ENCODE measurements at regions not wholly inside any gene's neighbourhood (a gene's known extent, or its start where the extent isn't known, plus 50 kb on each side); places are given as distances from the start of the nearest gene placed in this dataset.
A peak's percentile ranks its signal among the peaks of the same experiment; 100 is the strongest.

GRCh38 chr18:59960272-59960671 is 60.5 kb downstream of the PMAIP1 start:
- no peak for TF ChIP-seq CTCF (IDR thresholded peaks at IDR 0.05; ENCODE audit: insufficient read depth, missing control alignments)
- DNase-seq (ENCODE audit: insufficient read length, low spot score) (no peak), FAIRE-seq (no peak)

- DNase-seq (ENCODE audit: insufficient read length, low spot score): no peak
- TF ChIP-seq CTCF (IDR thresholded peaks at IDR 0.05; ENCODE audit: insufficient read depth, missing control alignments): no peak
- FAIRE-seq: peak; percentile 97
These were observed 59.8 kb downstream of the PMAIP1 start for GRCh38 chr18:59959606-59960005.

- no peak for TF ChIP-seq CTCF (IDR thresholded peaks at IDR 0.05; ENCODE audit: insufficient read depth, missing control alignments)
- no peak for FAIRE-seq
- DNase-seq (ENCODE audit: insufficient read length, low spot score): no peak
These were observed 59.3 kb downstream of the PMAIP1 start for GRCh38 chr18:59959073-59959472.

GRCh38 chr18:59957957-59958356 is 58.2 kb downstream of the PMAIP1 start:
- no peak for DNase-seq (ENCODE audit: insufficient read length, low spot score)
- TF ChIP-seq CTCF (IDR thresholded peaks at IDR 0.05; ENCODE audit: insufficient read depth, missing control alignments): no peak
- no peak for FAIRE-seq

GRCh38 chr18:59954755-59955156 is 55.0 kb downstream of the PMAIP1 start:
- DNase-seq (ENCODE audit: insufficient read length, low spot score) (no peak), FAIRE-seq (peak; percentile 98)
- no peak for TF ChIP-seq CTCF (IDR thresholded peaks at IDR 0.05; ENCODE audit: insufficient read depth, missing control alignments)

- no peak for TF ChIP-seq CTCF (IDR thresholded peaks at IDR 0.05; ENCODE audit: insufficient read depth, missing control alignments)
- FAIRE-seq: no peak
- no peak for DNase-seq (ENCODE audit: insufficient read length, low spot score)
These were observed 54.4 kb downstream of the PMAIP1 start for GRCh38 chr18:59954241-59954640.
